IMR-90 (cell line): ENCODE measurements at regions not wholly inside any gene's neighbourhood (a gene's known extent, or its start where the extent isn't known, plus 50 kb on each side); places are given as distances from the start of the nearest gene placed in this dataset.
A peak's percentile ranks its signal among the peaks of the same experiment; 100 is the strongest.

Experiments used
- ATAC-seq: fragments of 200-7000 bp; cut with Tn5 transposase; 2 replicates; pipeline ENCODE4 v1.9.1; 2020; ENCODE audit warnings: low read depth, mild to moderate bottlenecking, moderate library complexity
- BruUV-seq: library from RNA; stranded (reverse); fragments of 400-500 nt; replicated peaks from 2 replicates; lab custom pipeline; 2021; lab: Mats Ljungman, UMichigan
- CTCF ChIA-PET: fragments of 300-600 bp; formaldehyde crosslinking; extraction: SDS; loops from one replicate; lab custom pipeline; 2021; ENCODE audit warnings: antibody characterized with exemption; lab: Yijun Ruan, JAX
- POLR2A ChIA-PET: fragments of 300-600 bp; sonication (Branson Sonifier 250); formaldehyde crosslinking; loops from one replicate; lab custom pipeline; 2022; ENCODE audit warnings: antibody characterized with exemption; ENCODE audit not compliant: unreplicated experiment; lab: Charles Lee
- DNase-seq: peaks from one replicate; pipeline ENCODE4 v3.0.0; 2013
- H2AFZ ChIP-seq: replicated peaks from 2 replicates; pipeline ENCODE3; 2013; ENCODE audit warnings: low read length, mild to moderate bottlenecking; ENCODE audit not compliant: poor library complexity
- H2AK5ac ChIP-seq: 2 replicates; pipeline ENCODE4 v1.6.1; 2013; ENCODE audit warnings: low read depth, low read length, inconsistent platforms
- H2AK9ac ChIP-seq: replicated peaks from 2 replicates; pipeline ENCODE3; 2013; ENCODE audit warnings: mild to moderate bottlenecking, low read depth, low read length, moderate library complexity; ENCODE audit not compliant: poor library complexity
- H2BK120ac ChIP-seq: 2 replicates; pipeline ENCODE4 v1.6.1; 2013; ENCODE audit warnings: low read depth, low read length, inconsistent platforms
- H2BK15ac ChIP-seq: 3 replicates; pipeline ENCODE4 v1.6.1; 2013; ENCODE audit warnings: low read depth, low read length, inconsistent platforms
- H2BK20ac ChIP-seq: 2 replicates; pipeline ENCODE4 v1.6.1; 2013; ENCODE audit warnings: low read depth, mild to moderate bottlenecking, inconsistent platforms, low read length, moderate library complexity
- H2BK5ac ChIP-seq: 2 replicates; pipeline ENCODE4 v1.6.1; 2013; ENCODE audit warnings: mild to moderate bottlenecking, low read depth, low read length, inconsistent platforms; ENCODE audit not compliant: poor library complexity, severe bottlenecking
- H3K14ac ChIP-seq: replicated peaks from 2 replicates; pipeline ENCODE4 v1.6.1; 2013; ENCODE audit warnings: low read depth, low read length, inconsistent platforms
- H3K18ac ChIP-seq: 2 replicates; pipeline ENCODE4 v1.6.1; 2013; ENCODE audit warnings: low read depth, low read length, control low read depth
- H3K23ac ChIP-seq: 2 replicates; pipeline ENCODE4 v1.6.1; 2013; ENCODE audit warnings: low read depth, low read length, inconsistent platforms
- H3K27ac ChIP-seq: 2 replicates; pipeline ENCODE4 v1.5.1; 2013; ENCODE audit warnings: mild to moderate bottlenecking, control low read depth, low read length; ENCODE audit not compliant: insufficient read depth
- H3K27me3 ChIP-seq: 2 replicates; pipeline ENCODE4 v1.6.1; 2013; ENCODE audit warnings: low read length; ENCODE audit not compliant: control insufficient read depth, insufficient read depth
- H3K36me3 ChIP-seq: 2 replicates; pipeline ENCODE4 v1.6.1; 2013; ENCODE audit warnings: low read length, mixed read lengths; ENCODE audit not compliant: control insufficient read depth, insufficient read depth
- H3K4ac ChIP-seq: 2 replicates; pipeline ENCODE4 v1.6.1; 2013; ENCODE audit warnings: low read depth, low read length, inconsistent platforms
- H3K4me1 ChIP-seq: 2 replicates; pipeline ENCODE4 v1.6.1; 2013; ENCODE audit warnings: low read length, mixed read lengths; ENCODE audit not compliant: control insufficient read depth, insufficient read depth
- H3K4me2 ChIP-seq: 2 replicates; pipeline ENCODE4 v1.6.1; 2013; ENCODE audit warnings: low read depth, mild to moderate bottlenecking, control low read depth, low read length, moderate library complexity
- H3K4me3 ChIP-seq: 2 replicates; pipeline ENCODE4 v1.5.1; 2013; ENCODE audit warnings: low read depth, mild to moderate bottlenecking, control low read depth, low read length, moderate library complexity; ENCODE audit not compliant: insufficient read depth
- H3K56ac ChIP-seq: 2 replicates; pipeline ENCODE4 v1.6.1; 2013; ENCODE audit warnings: low read length, inconsistent platforms; ENCODE audit not compliant: insufficient read depth; ENCODE audit errors: extremely low read depth
- H3K79me1 ChIP-seq, 2 experiments: 2 replicates each; pipeline ENCODE4 v1.6.1; 2013; ENCODE audit warnings: low read length in 2 of 2, inconsistent platforms in 1 of 2, low read depth in 1 of 2
- H3K9ac ChIP-seq: 2 replicates; pipeline ENCODE4 v1.6.1; 2013; ENCODE audit warnings: low read depth, low read length, control low read depth
- H3K9me1 ChIP-seq: 2 replicates; pipeline ENCODE4 v1.6.1; 2013; ENCODE audit warnings: low read length, inconsistent platforms; ENCODE audit not compliant: insufficient read depth
- H3K9me3 ChIP-seq: 2 replicates; pipeline ENCODE4 v1.6.1; 2013; ENCODE audit warnings: low read length; ENCODE audit not compliant: control insufficient read depth, insufficient read depth
- H4K20me1 ChIP-seq: 2 replicates; pipeline ENCODE4 v1.6.1; 2013; ENCODE audit warnings: low read length, inconsistent platforms; ENCODE audit not compliant: insufficient read depth
- H4K5ac ChIP-seq: 2 replicates; pipeline ENCODE4 v1.6.1; 2013; ENCODE audit warnings: mild to moderate bottlenecking, low read depth, low read length, control low read depth
- H4K8ac ChIP-seq, 2 experiments: 2 replicates each; pipeline ENCODE4 v1.6.1; 2013; ENCODE audit warnings: low read depth in 2 of 2, low read length in 2 of 2, control low read depth in 1 of 2, inconsistent platforms in 1 of 2
- H4K91ac ChIP-seq: 2 replicates; pipeline ENCODE4 v1.6.1; 2013; ENCODE audit warnings: low read depth, low read length, inconsistent platforms; ENCODE audit not compliant: insufficient read depth
- MAFK ChIP-seq: IDR thresholded peaks from 2 replicates; pipeline ENCODE4 v1.6.1; 2012; ENCODE audit warnings: low read depth, low read length, improper control_type of control experiment
- NFE2L2 ChIP-seq: fragments of 150-350 bp; IDR thresholded peaks from 2 replicates; pipeline ENCODE4 v1.6.1; 2016; ENCODE audit warnings: low read depth, mild to moderate bottlenecking, low read length
- WGBS, 2 experiments: methylation state at CpG; one replicate each; pipeline versions ENCODE4 v1.1.5 to v1.1.7; 2013; ENCODE audit warnings: missing lambda C conversion rate in 2 of 2; ENCODE audit not compliant: insufficient read length in 1 of 2; ENCODE audit errors: extremely low coverage in 2 of 2; 5-methylcytosine and 5-hydroxymethylcytosine counted together
- dilution Hi-C: fragments of 300-500 bp; cut with HindIII; formaldehyde crosslinking; loops from one replicate; pipeline ENCODE4 v1.14.3; 2018; ENCODE audit warnings: low sequenced_read_pairs; ENCODE audit not compliant: unreplicated experiment
- in situ Hi-C: fragments of 300-500 bp; cut with MboI; formaldehyde crosslinking; loops from 3 replicates; pipeline ENCODE4 v1.14.3; 2019; ENCODE audit warnings: low sequenced_read_pairs, inconsistent platforms, mixed read lengths
- intact Hi-C: fragments of 100-400 bp; cut with micrococcal nuclease; formaldehyde crosslinking; loops from 2 replicates; pipeline ENCODE4 v1.10.0; 2022
- TF ChIP-seq, protein P1 (sequence below): conservative IDR thresholded peaks from 2 replicates; pipeline ENCODE4 v1.5.1; 2012; ENCODE audit warnings: mild to moderate bottlenecking, low read depth, low read length, improper control_type of control experiment

DNA sequence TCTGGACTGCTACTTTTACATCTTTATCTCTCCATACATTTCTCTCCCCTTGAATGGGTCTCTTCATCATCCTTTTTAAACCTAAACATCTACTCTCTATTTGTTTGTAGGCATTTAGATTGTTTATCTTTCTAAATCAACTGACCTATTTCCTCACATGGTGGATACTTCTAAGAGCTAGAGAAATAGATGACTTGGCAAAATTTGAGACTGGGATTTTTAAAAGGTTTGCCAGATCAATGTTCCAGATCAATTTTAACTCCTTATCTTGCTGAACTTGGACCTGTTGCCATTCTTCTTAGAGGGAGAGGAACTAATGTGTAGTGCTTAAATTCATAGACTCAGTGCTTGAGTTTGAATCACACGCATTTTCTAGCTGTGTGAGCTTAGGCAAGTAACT lies 144.2 kb upstream of the STEAP4 start:
- Histone ChIP-seq H3K9me1 (no peaks in the 10 kb centered on the region), H3K79me1 (no peaks in the 10 kb centered on the region), H3K4me1 (no peaks in the 10 kb centered on the region), H3K27me3 (no peaks in the 10 kb centered on the region), H3K56ac (no peak overlapping the region), H2BK120ac (no peak overlapping the region), H2BK5ac (no peak overlapping the region), H3K9ac (no peak overlapping the region), H2AFZ (no peak overlapping the region), H4K8ac (no peak overlapping the region), H4K20me1 (no peaks in the 10 kb centered on the region), H2BK15ac (no peak overlapping the region), H3K23ac (no peak overlapping the region), H3K18ac (no peak overlapping the region), H3K4me2 (no peak overlapping the region), H3K4me3 (no peak overlapping the region), H2AK9ac (no peak overlapping the region), H2AK5ac (no peak overlapping the region), H3K9me3 (peaks cover 7% of the 10 kb centered on the region), H3K36me3 (no peaks in the 10 kb centered on the region), H3K27ac (no peak overlapping the region), H4K5ac (no peak overlapping the region), H3K14ac (no peak overlapping the region), H2BK20ac (no peak overlapping the region), H4K91ac (no peak overlapping the region), H3K4ac (no peak overlapping the region)
- WGBS, 2 experiments: no CpG with 5 or more reads among the region's 1 CpG
- BruUV-seq: no TSS peak
- POLR2A ChIA-PET: no interaction called here
- no peak for ATAC-seq
- TF ChIP-seq, protein P1, sequence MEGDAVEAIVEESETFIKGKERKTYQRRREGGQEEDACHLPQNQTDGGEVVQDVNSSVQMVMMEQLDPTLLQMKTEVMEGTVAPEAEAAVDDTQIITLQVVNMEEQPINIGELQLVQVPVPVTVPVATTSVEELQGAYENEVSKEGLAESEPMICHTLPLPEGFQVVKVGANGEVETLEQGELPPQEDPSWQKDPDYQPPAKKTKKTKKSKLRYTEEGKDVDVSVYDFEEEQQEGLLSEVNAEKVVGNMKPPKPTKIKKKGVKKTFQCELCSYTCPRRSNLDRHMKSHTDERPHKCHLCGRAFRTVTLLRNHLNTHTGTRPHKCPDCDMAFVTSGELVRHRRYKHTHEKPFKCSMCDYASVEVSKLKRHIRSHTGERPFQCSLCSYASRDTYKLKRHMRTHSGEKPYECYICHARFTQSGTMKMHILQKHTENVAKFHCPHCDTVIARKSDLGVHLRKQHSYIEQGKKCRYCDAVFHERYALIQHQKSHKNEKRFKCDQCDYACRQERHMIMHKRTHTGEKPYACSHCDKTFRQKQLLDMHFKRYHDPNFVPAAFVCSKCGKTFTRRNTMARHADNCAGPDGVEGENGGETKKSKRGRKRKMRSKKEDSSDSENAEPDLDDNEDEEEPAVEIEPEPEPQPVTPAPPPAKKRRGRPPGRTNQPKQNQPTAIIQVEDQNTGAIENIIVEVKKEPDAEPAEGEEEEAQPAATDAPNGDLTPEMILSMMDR: no peak
- peak; percentile 86 for TF ChIP-seq MAFK
- peak; percentile 18; the same call in 1 of the 2 replicates for TF ChIP-seq NFE2L2
- in situ Hi-C loops (no loop called here), dilution Hi-C loops (no loop called here), intact Hi-C loops (no loop called here)
- DNase-seq: no peak
- CTCF ChIA-PET: no interaction called here
